ENCODE measurements at regions not wholly inside any gene's neighbourhood (a gene's known extent, or its start where the extent isn't known, plus 50 kb on each side); places are given as distances from the start of the nearest gene placed in this dataset.

DNA sequence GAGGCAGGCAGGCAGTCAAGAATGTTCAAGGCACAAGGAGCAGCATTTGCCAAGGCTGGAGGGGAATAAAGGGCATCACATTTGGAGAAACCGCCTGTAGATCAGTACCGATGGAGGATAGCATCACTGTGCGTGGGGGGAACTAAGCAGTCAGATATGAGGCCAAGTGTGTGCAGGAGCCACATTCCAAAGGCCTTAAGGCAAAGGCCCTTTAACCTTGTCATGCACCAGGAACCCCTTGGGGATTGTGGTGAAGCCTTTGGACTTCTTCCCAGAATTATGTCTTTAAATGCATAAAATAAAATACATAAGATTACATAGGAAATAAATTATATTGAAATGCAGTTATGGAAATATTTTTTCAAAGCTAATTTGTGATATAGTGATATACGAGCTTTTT is 532.1 kb downstream of the BUD13 start:
- no peaks in the 10 kb centered on the region for H3K9me2 ChIP-seq (ENCODE audit: insufficient read depth, low read length)
- no peak overlapping the region for H3K4me3 ChIP-seq (ENCODE audit: low read length)
- no peak overlapping the region for H3K4me2 ChIP-seq (ENCODE audit: low read length)
- H3K79me2 ChIP-seq (replicated peaks; ENCODE audit: insufficient read depth, low read length) = no peaks in the 10 kb centered on the region
- TF ChIP-seq TAF1 (IDR thresholded peaks at IDR 0.05; ENCODE audit: low read depth) = no peak
- TF ChIP-seq, protein P1, sequence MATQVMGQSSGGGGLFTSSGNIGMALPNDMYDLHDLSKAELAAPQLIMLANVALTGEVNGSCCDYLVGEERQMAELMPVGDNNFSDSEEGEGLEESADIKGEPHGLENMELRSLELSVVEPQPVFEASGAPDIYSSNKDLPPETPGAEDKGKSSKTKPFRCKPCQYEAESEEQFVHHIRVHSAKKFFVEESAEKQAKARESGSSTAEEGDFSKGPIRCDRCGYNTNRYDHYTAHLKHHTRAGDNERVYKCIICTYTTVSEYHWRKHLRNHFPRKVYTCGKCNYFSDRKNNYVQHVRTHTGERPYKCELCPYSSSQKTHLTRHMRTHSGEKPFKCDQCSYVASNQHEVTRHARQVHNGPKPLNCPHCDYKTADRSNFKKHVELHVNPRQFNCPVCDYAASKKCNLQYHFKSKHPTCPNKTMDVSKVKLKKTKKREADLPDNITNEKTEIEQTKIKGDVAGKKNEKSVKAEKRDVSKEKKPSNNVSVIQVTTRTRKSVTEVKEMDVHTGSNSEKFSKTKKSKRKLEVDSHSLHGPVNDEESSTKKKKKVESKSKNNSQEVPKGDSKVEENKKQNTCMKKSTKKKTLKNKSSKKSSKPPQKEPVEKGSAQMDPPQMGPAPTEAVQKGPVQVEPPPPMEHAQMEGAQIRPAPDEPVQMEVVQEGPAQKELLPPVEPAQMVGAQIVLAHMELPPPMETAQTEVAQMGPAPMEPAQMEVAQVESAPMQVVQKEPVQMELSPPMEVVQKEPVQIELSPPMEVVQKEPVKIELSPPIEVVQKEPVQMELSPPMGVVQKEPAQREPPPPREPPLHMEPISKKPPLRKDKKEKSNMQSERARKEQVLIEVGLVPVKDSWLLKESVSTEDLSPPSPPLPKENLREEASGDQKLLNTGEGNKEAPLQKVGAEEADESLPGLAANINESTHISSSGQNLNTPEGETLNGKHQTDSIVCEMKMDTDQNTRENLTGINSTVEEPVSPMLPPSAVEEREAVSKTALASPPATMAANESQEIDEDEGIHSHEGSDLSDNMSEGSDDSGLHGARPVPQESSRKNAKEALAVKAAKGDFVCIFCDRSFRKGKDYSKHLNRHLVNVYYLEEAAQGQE (IDR thresholded peaks at IDR 0.05; ENCODE audit: borderline replicate concordance) = no peak
- no peak for TF ChIP-seq EZH2 (IDR thresholded peaks at IDR 0.05; ENCODE audit: borderline replicate concordance, insufficient read depth, low read length, poor library complexity, severe bottlenecking)
- no peak for TF ChIP-seq MXI1 (conservative IDR thresholded peaks at IDR 0.05; ENCODE audit: poor library complexity, severe bottlenecking)
- no peak for TF ChIP-seq RAD21 (conservative IDR thresholded peaks at IDR 0.05)
- TF ChIP-seq, protein P2, sequence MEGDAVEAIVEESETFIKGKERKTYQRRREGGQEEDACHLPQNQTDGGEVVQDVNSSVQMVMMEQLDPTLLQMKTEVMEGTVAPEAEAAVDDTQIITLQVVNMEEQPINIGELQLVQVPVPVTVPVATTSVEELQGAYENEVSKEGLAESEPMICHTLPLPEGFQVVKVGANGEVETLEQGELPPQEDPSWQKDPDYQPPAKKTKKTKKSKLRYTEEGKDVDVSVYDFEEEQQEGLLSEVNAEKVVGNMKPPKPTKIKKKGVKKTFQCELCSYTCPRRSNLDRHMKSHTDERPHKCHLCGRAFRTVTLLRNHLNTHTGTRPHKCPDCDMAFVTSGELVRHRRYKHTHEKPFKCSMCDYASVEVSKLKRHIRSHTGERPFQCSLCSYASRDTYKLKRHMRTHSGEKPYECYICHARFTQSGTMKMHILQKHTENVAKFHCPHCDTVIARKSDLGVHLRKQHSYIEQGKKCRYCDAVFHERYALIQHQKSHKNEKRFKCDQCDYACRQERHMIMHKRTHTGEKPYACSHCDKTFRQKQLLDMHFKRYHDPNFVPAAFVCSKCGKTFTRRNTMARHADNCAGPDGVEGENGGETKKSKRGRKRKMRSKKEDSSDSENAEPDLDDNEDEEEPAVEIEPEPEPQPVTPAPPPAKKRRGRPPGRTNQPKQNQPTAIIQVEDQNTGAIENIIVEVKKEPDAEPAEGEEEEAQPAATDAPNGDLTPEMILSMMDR (IDR thresholded peaks at IDR 0.05; ENCODE audit: poor library complexity, severe bottlenecking) = no peak
- no peak for TF ChIP-seq POLR2AphosphoS5 (IDR thresholded peaks at IDR 0.05)
- no peak for TF ChIP-seq EP300 (conservative IDR thresholded peaks at IDR 0.05; ENCODE audit: poor library complexity, severe bottlenecking)
- TF ChIP-seq SMC3 (conservative IDR thresholded peaks at IDR 0.05; ENCODE audit: poor library complexity) = no peak
- no peak overlapping the region for H2AFZ ChIP-seq (ENCODE audit: low read depth, low read length)
- H4K20me1 ChIP-seq (ENCODE audit: insufficient read depth) = no peaks in the 10 kb centered on the region
- H3K27ac ChIP-seq (ENCODE audit: low read length) = no peak overlapping the region
- H3K27me3 ChIP-seq (ENCODE audit: insufficient read depth, low read depth, low read length) = no peaks in the 10 kb centered on the region
- no peaks in the 10 kb centered on the region for H3K36me3 ChIP-seq (ENCODE audit: insufficient read depth, low read length)
- no peaks in the 10 kb centered on the region for H3F3A ChIP-seq (ENCODE audit: insufficient read depth, low read length, poor library complexity, severe bottlenecking)
- H3K9me3 ChIP-seq (ENCODE audit: low read length) = no peaks in the 10 kb centered on the region
- H3K9ac ChIP-seq (ENCODE audit: low read length) = no peak overlapping the region

DNA sequence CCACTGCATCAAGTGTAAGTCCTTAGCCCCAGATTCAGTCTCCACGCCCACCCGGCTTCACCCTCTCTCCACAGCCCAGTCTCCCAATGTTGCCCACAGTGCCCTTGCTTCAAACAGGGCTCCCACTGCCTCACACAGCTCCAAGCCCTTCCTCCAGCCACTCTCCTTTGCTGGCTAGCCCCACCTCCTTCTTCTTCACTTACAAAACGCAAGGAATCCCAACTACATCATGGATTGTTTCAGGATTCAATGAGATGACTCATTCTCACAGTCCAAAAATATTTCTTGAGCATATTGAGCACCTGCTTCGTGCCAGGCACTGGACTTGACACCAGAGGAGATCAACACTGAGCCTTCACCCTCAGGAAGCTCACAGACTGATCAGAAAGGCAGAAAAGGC is 533.5 kb downstream of the BUD13 start:
- Histone ChIP-seq H3K27me3 (ENCODE audit: insufficient read depth, low read depth, low read length) (no peaks in the 10 kb centered on the region), H3K27ac (ENCODE audit: low read length) (no peak overlapping the region), H3K9me2 (ENCODE audit: insufficient read depth, low read length) (no peaks in the 10 kb centered on the region), H3K9me3 (ENCODE audit: low read length) (no peaks in the 10 kb centered on the region), H4K20me1 (ENCODE audit: insufficient read depth) (no peaks in the 10 kb centered on the region), H3F3A (ENCODE audit: insufficient read depth, low read length, poor library complexity, severe bottlenecking) (no peaks in the 10 kb centered on the region), H3K9ac (ENCODE audit: low read length) (no peak overlapping the region), H2AFZ (ENCODE audit: low read depth, low read length) (no peak overlapping the region), H3K36me3 (ENCODE audit: insufficient read depth, low read length) (no peaks in the 10 kb centered on the region), H3K4me2 (ENCODE audit: low read length) (no peak overlapping the region), H3K4me3 (ENCODE audit: low read length) (no peak overlapping the region), H3K79me2 (replicated peaks; ENCODE audit: insufficient read depth, low read length) (no peaks in the 10 kb centered on the region)
- no peak for TF ChIP-seq POLR2AphosphoS5 (IDR thresholded peaks at IDR 0.05)
- TF ChIP-seq, protein P1 (IDR thresholded peaks at IDR 0.05; ENCODE audit: borderline replicate concordance) = no peak

Data from neural cell (in vitro differentiated cells).